Neural cell (in vitro differentiated cells): ENCODE measurements at regions not wholly inside any gene's neighbourhood (a gene's known extent, or its start where the extent isn't known, plus 50 kb on each side); places are given as distances from the start of the nearest gene placed in this dataset.

Source experiments
- POLR2AphosphoS5 ChIP-seq: IDR thresholded peaks from 2 replicates; pipeline ENCODE4 v1.6.1; 2012
- RAD21 ChIP-seq: fragments of 450-650 bp; conservative IDR thresholded peaks from 2 replicates; pipeline ENCODE4 v1.6.1; 2014; ENCODE audit warnings: antibody characterized with exemption, mild to moderate bottlenecking, moderate library complexity
- TF ChIP-seq, protein P1 (sequence below): fragments of 450-650 bp; IDR thresholded peaks from 2 replicates; pipeline ENCODE4 v1.5.1; 2014; ENCODE audit warnings: antibody characterized with exemption, mild to moderate bottlenecking, moderate library complexity; ENCODE audit not compliant: poor library complexity, severe bottlenecking

DNA sequence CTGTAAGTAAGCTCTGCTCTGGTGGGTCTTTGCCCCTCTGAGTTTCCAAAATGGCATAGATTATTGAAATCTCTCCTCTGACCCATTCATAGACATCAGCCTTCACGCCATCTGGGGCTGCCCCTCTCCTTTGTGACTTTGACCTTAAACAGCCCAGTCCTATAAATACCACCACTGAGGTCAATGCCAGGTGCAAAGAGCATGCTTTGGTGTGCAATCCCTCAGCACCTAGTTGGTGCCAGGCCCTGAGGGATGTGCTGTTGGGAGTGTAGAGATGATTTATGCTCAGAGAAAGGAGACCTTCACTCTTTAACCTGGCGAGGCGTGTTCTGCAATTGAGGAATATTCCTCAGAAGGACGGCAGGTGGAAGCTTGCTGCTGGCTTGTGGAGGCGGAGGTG lies 121.7 kb upstream of the TSHZ3 start:
- no peak for TF ChIP-seq RAD21
- TF ChIP-seq, protein P1, sequence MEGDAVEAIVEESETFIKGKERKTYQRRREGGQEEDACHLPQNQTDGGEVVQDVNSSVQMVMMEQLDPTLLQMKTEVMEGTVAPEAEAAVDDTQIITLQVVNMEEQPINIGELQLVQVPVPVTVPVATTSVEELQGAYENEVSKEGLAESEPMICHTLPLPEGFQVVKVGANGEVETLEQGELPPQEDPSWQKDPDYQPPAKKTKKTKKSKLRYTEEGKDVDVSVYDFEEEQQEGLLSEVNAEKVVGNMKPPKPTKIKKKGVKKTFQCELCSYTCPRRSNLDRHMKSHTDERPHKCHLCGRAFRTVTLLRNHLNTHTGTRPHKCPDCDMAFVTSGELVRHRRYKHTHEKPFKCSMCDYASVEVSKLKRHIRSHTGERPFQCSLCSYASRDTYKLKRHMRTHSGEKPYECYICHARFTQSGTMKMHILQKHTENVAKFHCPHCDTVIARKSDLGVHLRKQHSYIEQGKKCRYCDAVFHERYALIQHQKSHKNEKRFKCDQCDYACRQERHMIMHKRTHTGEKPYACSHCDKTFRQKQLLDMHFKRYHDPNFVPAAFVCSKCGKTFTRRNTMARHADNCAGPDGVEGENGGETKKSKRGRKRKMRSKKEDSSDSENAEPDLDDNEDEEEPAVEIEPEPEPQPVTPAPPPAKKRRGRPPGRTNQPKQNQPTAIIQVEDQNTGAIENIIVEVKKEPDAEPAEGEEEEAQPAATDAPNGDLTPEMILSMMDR, result no peak
- TF ChIP-seq POLR2AphosphoS5, result no peak
